ENCODE measurements at regions not wholly inside any gene's neighbourhood (a gene's known extent, or its start where the extent isn't known, plus 50 kb on each side); places are given as distances from the start of the nearest gene placed in this dataset.

GRCh38 chr2:14185906-14186305, 446.6 kb upstream of the LRATD1 start:
- H3K4me2 ChIP-seq (ENCODE audit: extremely low read depth, insufficient read depth, low read length) = no peak overlapping the region
- H3K27ac ChIP-seq (ENCODE audit: insufficient read depth, low read length) = no peak overlapping the region
- H3K4me3 ChIP-seq (replicated peaks in 1 of 4; ENCODE audit: control extremely low read depth in 1 of 4, insufficient read depth in 1 of 4, low read depth in 3 of 4, low read length in 4 of 4) = no peak overlapping the region
- H3K79me2 ChIP-seq (ENCODE audit: control insufficient read depth, insufficient read depth, low read length) = no peaks in the 10 kb centered on the region
- no peaks in the 10 kb centered on the region for H3K4me1 ChIP-seq (ENCODE audit: control insufficient read depth, extremely low read depth, insufficient read depth, low read length)
- H4K20me1 ChIP-seq (ENCODE audit: control insufficient read depth, extremely low read depth, insufficient read depth, low read length) = no peaks in the 10 kb centered on the region
- H3K9ac ChIP-seq (ENCODE audit: insufficient read depth, low read length) = no peak overlapping the region
- no peaks in the 10 kb centered on the region for H3K36me3 ChIP-seq (ENCODE audit: control insufficient read depth, insufficient read depth, low read length)
- H2AFZ ChIP-seq (ENCODE audit: low read length) = no peak overlapping the region
- no peak for TF ChIP-seq CTCF (conservative IDR thresholded peaks at IDR 0.05 in 1 of 2, IDR thresholded peaks at IDR 0.05 in 1 of 2; ENCODE audit: low read depth in 1 of 2, low read length in 2 of 2)
- no peak for TF ChIP-seq EZH2 (IDR thresholded peaks at IDR 0.05; ENCODE audit: low read length, missing control alignments)
- H3K27me3 ChIP-seq (ENCODE audit: control insufficient read depth, insufficient read depth, low read length) = no peaks in the 10 kb centered on the region
- no peaks in the 10 kb centered on the region for H3K9me3 ChIP-seq (ENCODE audit: control insufficient read depth, insufficient read depth, low read depth, low read length)
- DNase-seq (ENCODE audit: low read depth in 2 of 2) = no peak

- Histone ChIP-seq H3K4me2 (ENCODE audit: extremely low read depth, insufficient read depth, low read length) (no peak overlapping the region), H3K79me2 (ENCODE audit: control insufficient read depth, insufficient read depth, low read length) (no peaks in the 10 kb centered on the region), H3K4me3 (replicated peaks in 1 of 4; ENCODE audit: control extremely low read depth in 1 of 4, insufficient read depth in 1 of 4, low read depth in 3 of 4, low read length in 4 of 4) (no peak overlapping the region), H2AFZ (ENCODE audit: low read length) (no peak overlapping the region), H3K27me3 (ENCODE audit: control insufficient read depth, insufficient read depth, low read length) (no peaks in the 10 kb centered on the region), H4K20me1 (ENCODE audit: control insufficient read depth, extremely low read depth, insufficient read depth, low read length) (no peaks in the 10 kb centered on the region), H3K9me3 (ENCODE audit: control insufficient read depth, insufficient read depth, low read depth, low read length) (no peaks in the 10 kb centered on the region), H3K27ac (ENCODE audit: insufficient read depth, low read length) (no peak overlapping the region), H3K4me1 (ENCODE audit: control insufficient read depth, extremely low read depth, insufficient read depth, low read length) (no peaks in the 10 kb centered on the region), H3K36me3 (ENCODE audit: control insufficient read depth, insufficient read depth, low read length) (no peaks in the 10 kb centered on the region), H3K9ac (ENCODE audit: insufficient read depth, low read length) (no peak overlapping the region)
- no peak for DNase-seq (ENCODE audit: low read depth in 2 of 2)
- TF ChIP-seq EZH2 (IDR thresholded peaks at IDR 0.05; ENCODE audit: low read length, missing control alignments) (no peak), CTCF (conservative IDR thresholded peaks at IDR 0.05 in 1 of 2, IDR thresholded peaks at IDR 0.05 in 1 of 2; ENCODE audit: low read depth in 1 of 2, low read length in 2 of 2) (no peak)
These were observed 444.1 kb upstream of the LRATD1 start for GRCh38 chr2:14188446-14188845.

- Histone ChIP-seq H4K20me1 (ENCODE audit: control insufficient read depth, extremely low read depth, insufficient read depth, low read length) (no peaks in the 10 kb centered on the region), H3K4me3 (replicated peaks in 1 of 4; ENCODE audit: control extremely low read depth in 1 of 4, insufficient read depth in 1 of 4, low read depth in 3 of 4, low read length in 4 of 4) (no peak overlapping the region), H3K27me3 (ENCODE audit: control insufficient read depth, insufficient read depth, low read length) (no peaks in the 10 kb centered on the region), H2AFZ (ENCODE audit: low read length) (no peak overlapping the region), H3K79me2 (ENCODE audit: control insufficient read depth, insufficient read depth, low read length) (no peaks in the 10 kb centered on the region), H3K36me3 (ENCODE audit: control insufficient read depth, insufficient read depth, low read length) (no peaks in the 10 kb centered on the region), H3K4me2 (ENCODE audit: extremely low read depth, insufficient read depth, low read length) (no peak overlapping the region), H3K27ac (ENCODE audit: insufficient read depth, low read length) (no peak overlapping the region), H3K9me3 (ENCODE audit: control insufficient read depth, insufficient read depth, low read depth, low read length) (no peaks in the 10 kb centered on the region), H3K9ac (ENCODE audit: insufficient read depth, low read length) (no peak overlapping the region), H3K4me1 (ENCODE audit: control insufficient read depth, extremely low read depth, insufficient read depth, low read length) (no peaks in the 10 kb centered on the region)
- TF ChIP-seq CTCF (conservative IDR thresholded peaks at IDR 0.05 in 1 of 2, IDR thresholded peaks at IDR 0.05 in 1 of 2; ENCODE audit: low read depth in 1 of 2, low read length in 2 of 2) (no peak), EZH2 (IDR thresholded peaks at IDR 0.05; ENCODE audit: low read length, missing control alignments) (no peak)
- peak; percentile 27 to 48 for DNase-seq (ENCODE audit: low read depth in 2 of 2)
These were observed 442.6 kb upstream of the LRATD1 start for GRCh38 chr2:14189929-14190328.
